HEK293 (cell line): ENCODE measurements at regions not wholly inside any gene's neighbourhood (a gene's known extent, or its start where the extent isn't known, plus 50 kb on each side); places are given as distances from the start of the nearest gene placed in this dataset.

Experiments
- EGR2 ChIP-seq: fragments of 450-650 bp; formaldehyde crosslinking; IDR thresholded peaks from 2 replicates; pipeline ENCODE4 v1.5.1; 2016; ENCODE audit warnings: low read depth, missing biosample characterization, missing genetic modification characterization
- KLF1 ChIP-seq: fragments of 450-650 bp; formaldehyde crosslinking; IDR thresholded peaks from 2 replicates; pipeline ENCODE4 v1.5.1; 2016; ENCODE audit warnings: missing biosample characterization, missing genetic modification characterization
- KLF9 ChIP-seq: fragments of 450-650 bp; formaldehyde crosslinking; IDR thresholded peaks from 2 replicates; pipeline ENCODE4 v1.5.1; 2016; ENCODE audit warnings: missing biosample characterization, missing genetic modification characterization, low read depth
- PRDM2 ChIP-seq: fragments of 450-650 bp; formaldehyde crosslinking; IDR thresholded peaks from 2 replicates; pipeline ENCODE4 v1.5.1; 2016; ENCODE audit warnings: missing biosample characterization, missing genetic modification characterization, borderline replicate concordance
- PRDM4 ChIP-seq: fragments of 450-650 bp; formaldehyde crosslinking; IDR thresholded peaks from 2 replicates; pipeline ENCODE4 v1.5.1; 2017; ENCODE audit warnings: missing biosample characterization, missing genetic modification characterization
- SCRT2 ChIP-seq: fragments of 450-650 bp; formaldehyde crosslinking; IDR thresholded peaks from 2 replicates; pipeline ENCODE4 v1.5.1; 2016; ENCODE audit warnings: missing biosample characterization, missing genetic modification characterization
- SETDB1 ChIP-seq: IDR thresholded peaks from one replicate; pipeline ENCODE4 v1.6.1; 2017; ENCODE audit warnings: mild to moderate bottlenecking, low read length, moderate library complexity, mixed read lengths; ENCODE audit not compliant: insufficient read length
- SP2 ChIP-seq: fragments of 450-650 bp; formaldehyde crosslinking; IDR thresholded peaks from 2 replicates; pipeline ENCODE4 v1.5.1; 2016; ENCODE audit warnings: missing biosample characterization, missing genetic modification characterization
- ZBTB11 ChIP-seq: fragments of 450-650 bp; formaldehyde crosslinking; conservative IDR thresholded peaks from 2 replicates; pipeline ENCODE4 v1.5.1; 2016; ENCODE audit warnings: low read depth, missing biosample characterization, missing genetic modification characterization
- ZFHX2 ChIP-seq: fragments of 450-650 bp; formaldehyde crosslinking; conservative IDR thresholded peaks from 2 replicates; pipeline ENCODE4 v1.5.1; 2016; ENCODE audit warnings: missing biosample characterization, missing genetic modification characterization
- ZIC2 ChIP-seq: fragments of 450-650 bp; formaldehyde crosslinking; IDR thresholded peaks from 2 replicates; pipeline ENCODE4 v1.5.1; 2016; ENCODE audit warnings: missing biosample characterization, missing genetic modification characterization
- ZNF140 ChIP-seq: fragments of 450-650 bp; formaldehyde crosslinking; IDR thresholded peaks from 2 replicates; pipeline ENCODE4 v1.5.1; 2016; ENCODE audit warnings: missing biosample characterization, missing genetic modification characterization
- ZNF292 ChIP-seq: fragments of 450-650 bp; formaldehyde crosslinking; IDR thresholded peaks from 2 replicates; pipeline ENCODE4 v1.5.1; 2016; ENCODE audit warnings: low read depth, missing biosample characterization, missing genetic modification characterization, borderline replicate concordance
- ZNF335 ChIP-seq: fragments of 450-650 bp; formaldehyde crosslinking; conservative IDR thresholded peaks from 2 replicates; pipeline ENCODE4 v1.5.1; 2016; ENCODE audit warnings: missing biosample characterization, missing genetic modification characterization
- ZNF341 ChIP-seq: fragments of 450-650 bp; formaldehyde crosslinking; IDR thresholded peaks from 2 replicates; pipeline ENCODE4; 2016; ENCODE audit warnings: low read depth, missing biosample characterization, missing genetic modification characterization
- ZNF37A ChIP-seq: fragments of 450-650 bp; IDR thresholded peaks from 2 replicates; pipeline ENCODE4 v1.5.1; 2018; ENCODE audit warnings: missing biosample characterization, missing genetic modification characterization
- ZNF416 ChIP-seq: fragments of 450-650 bp; formaldehyde crosslinking; IDR thresholded peaks from 2 replicates; pipeline ENCODE4 v1.5.1; 2016; ENCODE audit warnings: missing biosample characterization, missing genetic modification characterization
- ZNF449 ChIP-seq: fragments of 450-650 bp; formaldehyde crosslinking; IDR thresholded peaks from 2 replicates; pipeline ENCODE4 v1.5.1; 2017; ENCODE audit warnings: missing biosample characterization, mild to moderate bottlenecking, missing genetic modification characterization, moderate library complexity
- ZNF529 ChIP-seq: fragments of 450-650 bp; formaldehyde crosslinking; IDR thresholded peaks from 2 replicates; pipeline ENCODE4 v1.5.1; 2017; ENCODE audit warnings: missing genetic modification characterization, missing biosample characterization; ENCODE audit not compliant: insufficient replicate concordance
- ZNF548 ChIP-seq: fragments of 450-650 bp; formaldehyde crosslinking; IDR thresholded peaks from 2 replicates; pipeline ENCODE4 v1.5.1; 2016; ENCODE audit warnings: missing biosample characterization, missing genetic modification characterization
- ZNF555 ChIP-seq: fragments of 450-650 bp; formaldehyde crosslinking; conservative IDR thresholded peaks from 2 replicates; pipeline ENCODE4 v1.5.1; 2017; ENCODE audit warnings: missing biosample characterization, mild to moderate bottlenecking, missing genetic modification characterization, inconsistent platforms
- ZNF561 ChIP-seq: fragments of 450-650 bp; IDR thresholded peaks from 2 replicates; pipeline ENCODE4 v1.5.1; 2018; ENCODE audit warnings: missing biosample characterization, missing genetic modification characterization, borderline replicate concordance
- ZNF600 ChIP-seq: fragments of 450-650 bp; formaldehyde crosslinking; IDR thresholded peaks from 2 replicates; pipeline ENCODE4 v1.5.1; 2016; ENCODE audit warnings: missing biosample characterization, missing genetic modification characterization
- ZNF664 ChIP-seq: fragments of 450-650 bp; formaldehyde crosslinking; IDR thresholded peaks from 2 replicates; pipeline ENCODE4 v1.5.1; 2016; ENCODE audit warnings: missing biosample characterization, missing genetic modification characterization
- ZNF830 ChIP-seq: fragments of 450-650 bp; IDR thresholded peaks from 2 replicates; pipeline ENCODE4 v1.5.0; 2018; ENCODE audit warnings: missing biosample characterization, missing genetic modification characterization, low read depth, mild to moderate bottlenecking, moderate library complexity
- ZXDB ChIP-seq: fragments of 450-650 bp; formaldehyde crosslinking; IDR thresholded peaks from 2 replicates; pipeline ENCODE4 v1.5.1; 2016; ENCODE audit warnings: missing biosample characterization, missing genetic modification characterization

- TF ChIP-seq PRDM2 (tag by site-specific recombination) (no peak), KLF9 (tag by site-specific recombination) (0 out of 2 replicates have a peak, but pooled peaks have one; percentile 25), ZNF335 (tag by site-specific recombination) (peak; percentile 99), ZNF548 (tag by site-specific recombination) (no peak), ZNF416 (tag by site-specific recombination) (no peak), ZNF37A (no peak), ZXDB (peak; percentile 52), ZNF341 (tag by site-specific recombination) (peak; percentile 48), PRDM4 (0 out of 2 replicates have a peak, but pooled peaks have one; percentile 20), ZNF830 (tag by site-specific recombination) (no peak), SP2 (tag by site-specific recombination) (peak; percentile 34), ZBTB11 (tag by site-specific recombination) (no peak), SCRT2 (tag by site-specific recombination) (peak; percentile 67; the same call in 1 of the 2 replicates), ZNF561 (tag by site-specific recombination) (0 out of 2 replicates have a peak, but pooled peaks have one; percentile 37), ZNF292 (tag by site-specific recombination) (no peak), ZNF529 (tag by site-specific recombination) (no peak), SETDB1 (no peak), ZNF140 (tag by site-specific recombination) (no peak), ZNF555 (tag by site-specific recombination) (no peak), ZNF449 (tag by site-specific recombination) (no peak), EGR2 (tag by site-specific recombination) (peak; percentile 60), ZNF664 (tag by site-specific recombination) (peak; percentile 54; the same call in 1 of the 2 replicates), KLF1 (tag by site-specific recombination) (no peak), ZNF600 (tag by site-specific recombination) (peak; percentile 53; the same call in 1 of the 2 replicates), ZIC2 (peak; percentile 98), ZFHX2 (tag by site-specific recombination) (peak; percentile 70)
Measured at GRCh38 chr9:121550569-121551512, 51.2 kb upstream of the GGTA1 start (continued).
